GM23248 (cell line): ENCODE measurements at regions not wholly inside any gene's neighbourhood (a gene's known extent, or its start where the extent isn't known, plus 50 kb on each side); places are given as distances from the start of the nearest gene placed in this dataset.
A peak's percentile ranks its signal among the peaks of the same experiment; 100 is the strongest.

ENCODE experiments used
- DNase-seq: peaks from one replicate; pipeline ENCODE4 v3.0.0-alpha.2; 2015
- H2AFZ ChIP-seq: fragments of 200-600 bp; sonication (generic); 2 replicates; pipeline ENCODE4 v1.6.1; 2016; ENCODE audit warnings: antibody characterized with exemption
- H3F3A ChIP-seq: fragments of 200-600 bp; sonication (generic); 2 replicates; pipeline ENCODE4 v1.6.1; 2016; ENCODE audit warnings: mild to moderate bottlenecking, antibody characterized with exemption, mixed run types; ENCODE audit not compliant: insufficient read depth
- H3K27ac ChIP-seq: fragments of 200-600 bp; sonication (generic); 2 replicates; pipeline ENCODE4 v1.5.1; 2016; ENCODE audit warnings: mild to moderate bottlenecking
- H3K27me3 ChIP-seq: fragments of 200-600 bp; sonication (generic); replicated peaks from 2 replicates; pipeline ENCODE4 v1.6.1; 2016; ENCODE audit warnings: mild to moderate bottlenecking; ENCODE audit not compliant: insufficient read depth
- H3K36me3 ChIP-seq: fragments of 200-600 bp; sonication (generic); 2 replicates; pipeline ENCODE4 v1.6.1; 2016; ENCODE audit warnings: low read depth, mild to moderate bottlenecking
- H3K4me1 ChIP-seq: fragments of 200-600 bp; sonication (generic); 2 replicates; pipeline ENCODE4 v1.6.1; 2016; ENCODE audit warnings: mild to moderate bottlenecking; ENCODE audit not compliant: insufficient read depth
- H3K4me2 ChIP-seq: fragments of 200-600 bp; sonication (generic); one replicate; pipeline ENCODE4 v1.6.1; 2016; ENCODE audit warnings: mild to moderate bottlenecking; ENCODE audit not compliant: unreplicated experiment
- H3K4me3 ChIP-seq: fragments of 200-600 bp; sonication (generic); 2 replicates; pipeline ENCODE4 v1.5.1; 2016; ENCODE audit warnings: mild to moderate bottlenecking
- H3K79me2 ChIP-seq: fragments of 200-600 bp; sonication (generic); 2 replicates; pipeline ENCODE4 v1.6.1; 2016; ENCODE audit warnings: mild to moderate bottlenecking; ENCODE audit not compliant: insufficient read depth
- H3K9ac ChIP-seq: fragments of 200-600 bp; sonication (generic); 2 replicates; pipeline ENCODE4 v1.6.1; 2016; ENCODE audit warnings: mild to moderate bottlenecking
- H3K9me2 ChIP-seq: fragments of 200-600 bp; sonication (generic); 2 replicates; pipeline ENCODE4 v1.6.1; 2016; ENCODE audit warnings: mixed run types, mild to moderate bottlenecking, moderate library complexity; ENCODE audit not compliant: insufficient read depth
- H3K9me3 ChIP-seq: fragments of 200-600 bp; sonication (generic); one replicate; pipeline ENCODE4 v1.6.1; 2017; ENCODE audit warnings: low read depth
- H4K20me1 ChIP-seq: fragments of 200-600 bp; sonication (generic); 2 replicates; pipeline ENCODE4 v1.6.0; 2016; ENCODE audit not compliant: insufficient read depth
- EZH2 ChIP-seq: fragments of 200-600 bp; sonication (generic); IDR thresholded peaks from 2 replicates; pipeline ENCODE4 v1.6.1; 2018; ENCODE audit warnings: antibody characterized with exemption, mild to moderate bottlenecking; ENCODE audit not compliant: insufficient read depth, poor library complexity, severe bottlenecking
- EZH2phosphoT487 ChIP-seq: fragments of 200-600 bp; sonication (generic); IDR thresholded peaks from 2 replicates; pipeline ENCODE4 v1.6.1; 2018; ENCODE audit warnings: antibody characterized with exemption, moderate library complexity, mild to moderate bottlenecking, low read depth; ENCODE audit not compliant: insufficient read depth
- WGBS, 2 experiments: methylation state at CpG; one replicate each; pipeline ENCODE4 v1.1.6; 2015 to 2017; ENCODE audit warnings: low lambda C conversion rate in 2 of 2, low coverage in 1 of 2; ENCODE audit errors: missing lambda C conversion rate in 2 of 2; 5-methylcytosine and 5-hydroxymethylcytosine counted together
- in situ Hi-C: fragments of 300-500 bp; cut with MboI; formaldehyde crosslinking; loops from 2 replicates; pipeline ENCODE4 v1.15.0; 2020

GRCh38 chr12:78316631-78317468 is 486.2 kb downstream of the NAV3 start:
- no peak overlapping the region for H3K4me3 ChIP-seq
- no peak for DNase-seq
- TF ChIP-seq EZH2 (no peak), EZH2phosphoT487 (no peak)
- H3K9me3 ChIP-seq, result no peaks in the 10 kb centered on the region
- no peaks in the 10 kb centered on the region for H4K20me1 ChIP-seq
- H3K9ac ChIP-seq, result no peak overlapping the region
- H3K27ac ChIP-seq, result no peak overlapping the region
- peak overlapping the region; percentile 28 for H2AFZ ChIP-seq
- 0 out of 2 replicates have a peak, but pooled peaks cover 2% of the 10 kb centered on the region for H3K9me2 ChIP-seq
- H3K4me2 ChIP-seq, result no peak overlapping the region
- in situ Hi-C loops, result no loop called here
- H3K4me1 ChIP-seq, result no peaks in the 10 kb centered on the region
- H3K27me3 ChIP-seq, result no peaks in the 10 kb centered on the region
- no peaks in the 10 kb centered on the region for H3K79me2 ChIP-seq
- H3K36me3 ChIP-seq, result no peaks in the 10 kb centered on the region
- H3F3A ChIP-seq, result no peaks in the 10 kb centered on the region
- 26 to 32% methylated on average over 2 of the region's 2 CpGs for WGBS, 2 experiments

- Histone ChIP-seq H4K20me1 (no peaks in the 10 kb centered on the region), H3K9me3 (no peaks in the 10 kb centered on the region), H3K79me2 (no peaks in the 10 kb centered on the region), H3K9ac (no peak overlapping the region), H3K27ac (no peak overlapping the region), H3K4me1 (no peaks in the 10 kb centered on the region), H3K4me3 (no peak overlapping the region), H3F3A (no peaks in the 10 kb centered on the region), H3K4me2 (no peak overlapping the region), H3K9me2 (peaks cover 2% of the 10 kb centered on the region; the same call in 1 of the 2 replicates), H3K36me3 (no peaks in the 10 kb centered on the region), H2AFZ (no peak overlapping the region), H3K27me3 (no peaks in the 10 kb centered on the region)
- WGBS, 2 experiments, result 86 to 89% methylated on average over 2 of the region's 2 CpGs
- in situ Hi-C loops, result no loop called here
- no peak for DNase-seq
- TF ChIP-seq EZH2 (no peak), EZH2phosphoT487 (no peak)
Measured at GRCh38 chr12:78321696-78322095, 491.0 kb downstream of the NAV3 start.

- Histone ChIP-seq H3K4me1 (no peaks in the 10 kb centered on the region), H3K9ac (no peak overlapping the region), H3K4me3 (no peak overlapping the region), H3K4me2 (no peak overlapping the region), H3K36me3 (no peaks in the 10 kb centered on the region), H3K9me2 (peaks cover 2% of the 10 kb centered on the region; the same call in 1 of the 2 replicates), H3K79me2 (no peaks in the 10 kb centered on the region), H3K27ac (no peak overlapping the region), H3F3A (no peaks in the 10 kb centered on the region), H4K20me1 (no peaks in the 10 kb centered on the region), H3K27me3 (no peaks in the 10 kb centered on the region), H3K9me3 (no peaks in the 10 kb centered on the region), H2AFZ (no peak overlapping the region)
- TF ChIP-seq EZH2phosphoT487, result no peak
- no peak for TF ChIP-seq EZH2
- no peak for DNase-seq
- in situ Hi-C loops, result no loop called here
Measured at GRCh38 chr12:78323226-78323625, 492.5 kb downstream of the NAV3 start.

GRCh38 chr12:78324234-78324633 is 493.5 kb downstream of the NAV3 start:
- Histone ChIP-seq H3K27ac (no peak overlapping the region), H3K27me3 (no peaks in the 10 kb centered on the region), H3K79me2 (no peaks in the 10 kb centered on the region), H3K36me3 (no peaks in the 10 kb centered on the region), H3K9me3 (no peaks in the 10 kb centered on the region), H3K9me2 (peaks cover 2% of the 10 kb centered on the region; the same call in 1 of the 2 replicates), H3F3A (no peaks in the 10 kb centered on the region), H3K4me1 (no peaks in the 10 kb centered on the region), H2AFZ (no peak overlapping the region), H3K4me3 (no peak overlapping the region), H3K4me2 (no peak overlapping the region), H4K20me1 (no peaks in the 10 kb centered on the region), H3K9ac (no peak overlapping the region)
- in situ Hi-C loops, result no loop called here
- WGBS, 2 experiments, result 42 to 44% methylated on average over 2 of the region's 2 CpGs
- DNase-seq, result peak; percentile 0
- TF ChIP-seq EZH2 (no peak), EZH2phosphoT487 (no peak)
